ENCODE measurements at regions not wholly inside any gene's neighbourhood (a gene's known extent, or its start where the extent isn't known, plus 50 kb on each side); places are given as distances from the start of the nearest gene placed in this dataset.

GRCh38 chr10:118495499-118495898 is 99.9 kb downstream of the PRLHR start:
- no peak overlapping the region for H3K27ac ChIP-seq
- no peak for TF ChIP-seq ZFX (IDR thresholded peaks at IDR 0.05; ENCODE audit: borderline replicate concordance)
- TF ChIP-seq, protein P1, sequence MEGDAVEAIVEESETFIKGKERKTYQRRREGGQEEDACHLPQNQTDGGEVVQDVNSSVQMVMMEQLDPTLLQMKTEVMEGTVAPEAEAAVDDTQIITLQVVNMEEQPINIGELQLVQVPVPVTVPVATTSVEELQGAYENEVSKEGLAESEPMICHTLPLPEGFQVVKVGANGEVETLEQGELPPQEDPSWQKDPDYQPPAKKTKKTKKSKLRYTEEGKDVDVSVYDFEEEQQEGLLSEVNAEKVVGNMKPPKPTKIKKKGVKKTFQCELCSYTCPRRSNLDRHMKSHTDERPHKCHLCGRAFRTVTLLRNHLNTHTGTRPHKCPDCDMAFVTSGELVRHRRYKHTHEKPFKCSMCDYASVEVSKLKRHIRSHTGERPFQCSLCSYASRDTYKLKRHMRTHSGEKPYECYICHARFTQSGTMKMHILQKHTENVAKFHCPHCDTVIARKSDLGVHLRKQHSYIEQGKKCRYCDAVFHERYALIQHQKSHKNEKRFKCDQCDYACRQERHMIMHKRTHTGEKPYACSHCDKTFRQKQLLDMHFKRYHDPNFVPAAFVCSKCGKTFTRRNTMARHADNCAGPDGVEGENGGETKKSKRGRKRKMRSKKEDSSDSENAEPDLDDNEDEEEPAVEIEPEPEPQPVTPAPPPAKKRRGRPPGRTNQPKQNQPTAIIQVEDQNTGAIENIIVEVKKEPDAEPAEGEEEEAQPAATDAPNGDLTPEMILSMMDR (IDR thresholded peaks at IDR 0.05) = no peak

DNA sequence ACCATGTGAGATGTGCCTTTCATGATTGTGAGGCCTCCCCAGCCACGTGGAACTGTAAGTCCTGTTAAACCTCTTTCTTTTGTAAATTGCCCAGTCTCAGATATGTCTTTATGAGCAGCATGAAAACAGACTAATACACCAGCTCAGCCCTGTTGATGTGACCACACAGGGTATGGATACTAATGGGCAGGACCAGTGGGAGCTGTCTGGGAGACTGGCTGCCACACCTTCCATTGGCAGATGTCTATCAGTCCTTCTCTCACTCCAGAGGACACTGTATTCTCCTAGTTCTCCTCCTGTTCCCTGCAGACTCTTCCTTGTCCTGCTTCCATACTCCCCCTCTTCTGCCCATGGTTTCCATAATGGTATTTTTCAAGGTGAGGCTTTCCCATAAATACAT is 104.4 kb downstream of the PRLHR start:
- TF ChIP-seq ZFX (IDR thresholded peaks at IDR 0.05; ENCODE audit: borderline replicate concordance) = no peak
- TF ChIP-seq, protein P1 (IDR thresholded peaks at IDR 0.05) = no peak

GRCh38 chr10:118488710-118489497 is 106.5 kb downstream of the PRLHR start:
- no peak overlapping the region for H3K27ac ChIP-seq

More for the DNA sequence above, 104.4 kb downstream of the PRLHR start:
- H3K27ac ChIP-seq = no peak overlapping the region

DNA sequence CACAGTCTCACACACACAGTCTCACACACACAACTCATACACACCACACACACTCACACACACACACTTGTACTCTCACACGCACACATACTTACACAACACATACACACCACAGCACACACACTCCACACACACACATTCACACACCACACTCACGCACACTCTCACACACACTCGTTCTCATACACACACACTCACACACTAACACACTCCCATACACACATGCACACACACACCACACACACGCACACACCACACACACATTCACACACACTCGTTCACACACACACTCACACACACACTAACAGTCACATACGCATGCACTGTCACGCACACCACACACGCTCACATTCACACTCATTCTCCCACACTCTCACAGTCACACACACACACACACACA is 109.8 kb downstream of the PRLHR start:
- TF ChIP-seq, protein P1 (IDR thresholded peaks at IDR 0.05) = no peak
- TF ChIP-seq ZFX (IDR thresholded peaks at IDR 0.05; ENCODE audit: borderline replicate concordance) = no peak

More at GRCh38 chr10:118488710-118489497, 106.5 kb downstream of the PRLHR start:
- TF ChIP-seq, protein P1 (IDR thresholded peaks at IDR 0.05) = no peak
- no peak for TF ChIP-seq ZFX (IDR thresholded peaks at IDR 0.05; ENCODE audit: borderline replicate concordance)

GRCh38 chr10:118484152-118484871 is 111.1 kb downstream of the PRLHR start:
- TF ChIP-seq, protein P1 (IDR thresholded peaks at IDR 0.05) = no peak
- no peak for TF ChIP-seq ZFX (IDR thresholded peaks at IDR 0.05; ENCODE audit: borderline replicate concordance)

More for the DNA sequence above, 109.8 kb downstream of the PRLHR start:
- H3K27ac ChIP-seq = no peak overlapping the region

GRCh38 chr10:118483496-118483895 is 112.0 kb downstream of the PRLHR start:
- no peak for TF ChIP-seq ZFX (IDR thresholded peaks at IDR 0.05; ENCODE audit: borderline replicate concordance)
- TF ChIP-seq, protein P1 (IDR thresholded peaks at IDR 0.05) = peak; percentile 44
- no peak overlapping the region for H3K27ac ChIP-seq

More at GRCh38 chr10:118484152-118484871, 111.1 kb downstream of the PRLHR start:
- no peak overlapping the region for H3K27ac ChIP-seq

Data from 22Rv1 (cell line).